ENCODE measurements at regions not wholly inside any gene's neighbourhood (a gene's known extent, or its start where the extent isn't known, plus 50 kb on each side); places are given as distances from the start of the nearest gene placed in this dataset.

- no peak for TF ChIP-seq CHD7 (IDR thresholded peaks at IDR 0.05; ENCODE audit: insufficient replicate concordance, low read length)
- no peak for TF ChIP-seq GTF2F1 (IDR thresholded peaks at IDR 0.05; ENCODE audit: borderline replicate concordance, low read depth, low read length)
- no peak for TF ChIP-seq CBX5 (IDR thresholded peaks at IDR 0.05; ENCODE audit: low read depth, low read length)
- no peak for TF ChIP-seq SRF (IDR thresholded peaks at IDR 0.05; ENCODE audit: low read depth, low read length)
- TF ChIP-seq TAF7 (optimal IDR thresholded peaks at IDR 0.05; ENCODE audit: borderline replicate concordance, low read depth, low read length), result no peak
- no peak for TF ChIP-seq ZNF274 (IDR thresholded peaks at IDR 0.05; ENCODE audit: borderline replicate concordance, extremely low read depth, low read length)
- TF ChIP-seq SIX5 (IDR thresholded peaks at IDR 0.05; ENCODE audit: low read depth, low read length), result no peak
These were observed 517.1 kb downstream of the LMO7 start (continued) for GRCh38 chr13:76153239-76153638.

Data from H1 (cell line).